ENCODE measurements at regions not wholly inside any gene's neighbourhood (a gene's known extent, or its start where the extent isn't known, plus 50 kb on each side); places are given as distances from the start of the nearest gene placed in this dataset.
A peak's percentile ranks its signal among the peaks of the same experiment; 100 is the strongest.

DNA sequence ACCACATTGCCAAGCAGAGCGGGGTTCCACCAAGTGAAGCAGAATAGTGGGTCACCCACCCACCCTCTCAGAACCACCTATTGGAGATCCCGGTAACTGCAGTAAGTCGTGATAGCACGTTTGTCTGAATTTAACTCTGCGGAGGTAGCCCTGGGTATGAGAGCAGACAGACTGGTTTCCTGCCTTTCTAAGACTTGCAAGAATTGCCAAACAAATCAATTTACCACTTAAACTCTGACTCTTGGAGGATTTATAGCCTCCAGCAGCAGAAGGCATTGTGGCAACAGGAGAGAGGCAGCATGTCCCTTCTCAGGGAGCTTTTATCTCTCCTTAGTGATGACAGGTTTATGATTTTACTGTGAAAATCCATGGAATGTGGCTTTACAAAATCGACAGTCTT is 287.9 kb upstream of the FMN2 start:
- DNase-seq: no peak

GRCh38 chr1:239804266-239804665 is 287.4 kb upstream of the FMN2 start:
- DNase-seq: no peak

DNA sequence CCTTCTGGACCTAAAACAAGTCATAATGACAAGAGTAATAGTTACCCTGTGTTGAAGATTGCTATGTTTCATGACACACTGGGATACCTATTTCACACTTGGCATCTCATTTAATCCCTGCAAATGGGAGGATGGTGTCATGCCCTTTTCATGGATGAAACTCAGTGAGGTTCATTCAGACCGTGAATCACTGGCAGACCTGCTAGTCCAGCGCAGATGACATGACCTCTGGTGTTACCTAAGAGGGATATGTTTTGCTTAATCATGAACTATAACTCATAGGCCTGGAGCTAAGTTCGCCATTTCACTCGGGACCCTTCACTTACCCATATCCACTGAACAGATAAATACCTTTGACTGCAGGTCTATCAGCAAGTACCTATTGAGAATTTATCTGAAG is 286.6 kb upstream of the FMN2 start:
- no peak for DNase-seq

DNA sequence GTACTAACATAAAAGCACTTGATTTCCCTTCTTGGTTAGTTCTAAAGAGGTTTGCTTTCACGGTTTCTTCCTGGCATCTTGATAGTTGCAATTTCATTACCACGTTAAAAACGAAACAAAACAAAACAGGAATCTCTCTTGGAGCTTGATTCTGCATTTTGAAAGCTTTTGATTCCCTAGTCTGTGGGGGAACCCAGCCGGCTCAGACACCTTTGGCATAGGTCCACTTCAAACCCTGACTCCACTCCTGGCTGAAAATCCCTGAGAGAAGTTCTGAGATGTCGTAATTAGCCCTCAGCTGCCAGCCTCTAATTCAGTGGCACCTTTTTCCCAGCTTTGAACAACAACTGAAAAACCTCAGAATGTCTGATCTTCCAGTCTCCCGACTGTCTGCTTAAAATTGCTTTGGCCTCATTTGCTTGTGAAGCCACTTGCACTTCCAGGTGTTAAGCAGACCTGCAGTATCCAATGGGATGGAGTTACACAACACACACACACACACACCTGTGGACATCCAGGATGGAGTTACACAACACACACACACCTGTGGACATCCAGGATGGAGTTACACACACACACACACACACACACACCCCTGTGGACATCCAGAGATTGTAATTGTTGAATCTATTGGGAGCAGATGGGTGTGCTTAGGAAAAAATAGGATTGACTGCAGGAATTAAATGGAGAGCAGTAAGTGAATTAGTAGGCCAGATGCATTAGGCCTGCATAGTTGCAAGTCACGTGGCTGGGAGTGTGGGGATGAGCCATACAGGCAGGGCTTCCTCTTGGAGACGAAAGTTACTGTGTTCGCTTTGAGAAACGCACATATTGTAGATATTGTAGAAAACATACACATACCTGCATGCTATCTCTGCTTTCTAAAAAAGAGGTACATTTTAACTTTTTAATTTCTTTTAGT is 285.6 kb upstream of the FMN2 start:
- DNase-seq: no peak

DNA sequence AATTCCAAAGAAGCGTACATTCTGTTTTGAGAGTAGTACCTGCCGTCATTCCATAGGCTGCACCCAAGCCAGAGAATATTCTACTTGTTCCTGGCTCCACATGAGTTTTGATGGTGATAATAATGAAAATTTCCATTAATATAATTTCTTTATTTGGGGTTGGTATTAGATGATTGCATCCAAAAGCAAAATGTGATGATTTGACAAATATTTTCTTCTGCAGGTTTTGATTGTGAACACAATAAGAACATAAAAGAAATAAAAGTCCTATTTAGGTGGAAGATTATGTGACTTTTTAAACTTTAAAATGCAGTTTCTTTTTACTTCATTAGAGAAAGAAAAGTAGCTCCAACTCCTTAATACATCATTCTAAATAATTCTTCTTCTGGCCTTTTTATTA is 284.8 kb upstream of the FMN2 start:
- DNase-seq: no peak

GRCh38 chr1:239807361-239807760 is 284.3 kb upstream of the FMN2 start:
- DNase-seq: no peak

- DNase-seq: no peak
Measured at GRCh38 chr1:239810061-239810481, 281.6 kb upstream of the FMN2 start.

- peak in 1 of 2 donors; percentile 4 for DNase-seq
Measured at GRCh38 chr1:239811211-239811885, 280.3 kb upstream of the FMN2 start.

GRCh38 chr1:239812580-239812979 is 279.1 kb upstream of the FMN2 start:
- DNase-seq: no peak

DNA sequence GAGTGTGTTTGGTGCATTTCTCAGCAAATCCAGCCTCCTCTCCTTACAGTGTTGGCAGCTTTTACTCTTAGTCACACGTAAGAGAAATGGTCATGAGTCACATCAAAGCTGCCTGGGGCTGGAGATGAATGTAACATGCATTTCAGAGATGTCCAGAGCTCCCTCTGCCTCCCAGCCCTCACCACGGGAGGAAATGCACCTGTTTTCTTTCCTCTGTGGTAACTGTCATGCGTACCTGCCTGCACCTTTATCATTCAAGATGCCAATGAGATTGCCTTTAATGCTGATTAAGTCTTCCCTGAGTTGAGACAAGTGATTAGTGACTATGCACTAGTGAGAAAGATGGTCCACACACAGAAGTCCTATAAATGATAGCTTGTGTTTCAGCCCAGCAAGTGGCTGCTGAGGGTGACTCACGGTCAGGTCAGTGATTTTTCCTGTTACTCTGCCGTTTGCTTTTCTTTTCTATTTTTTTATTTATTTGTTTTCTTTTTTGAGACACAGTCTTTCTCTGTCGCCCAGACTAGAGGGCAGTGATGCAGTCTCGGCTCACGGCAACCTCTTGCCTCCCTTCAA is 277.3 kb upstream of the FMN2 start:
- no peak for DNase-seq

GRCh38 chr1:239815074-239815473 is 276.6 kb upstream of the FMN2 start:
- no peak for DNase-seq

GRCh38 chr1:239816081-239816782 is 275.5 kb upstream of the FMN2 start:
- peak in 1 of 2 donors; percentile 19 for DNase-seq

GRCh38 chr1:239817276-239817675 is 274.4 kb upstream of the FMN2 start:
- no peak for DNase-seq

DNA sequence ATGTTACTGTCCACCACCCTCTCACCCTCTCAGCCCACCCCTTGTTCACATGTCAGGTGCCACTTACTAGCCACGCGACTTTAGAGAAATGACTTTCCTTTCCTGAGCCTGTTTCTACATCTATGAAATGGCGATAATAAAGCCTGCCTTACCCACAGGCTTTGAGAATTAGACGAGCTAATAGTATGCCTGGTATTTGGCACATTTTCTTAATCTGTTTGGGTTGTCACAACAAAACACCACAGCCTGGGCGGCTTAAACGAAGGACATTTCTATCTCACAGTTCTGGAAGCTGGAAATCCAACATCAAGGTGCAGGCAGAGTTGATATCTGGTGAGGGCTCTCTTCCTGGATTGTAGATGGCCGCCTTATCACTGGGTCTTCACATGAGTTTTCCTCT is 273.9 kb upstream of the FMN2 start:
- no peak for DNase-seq

DNA sequence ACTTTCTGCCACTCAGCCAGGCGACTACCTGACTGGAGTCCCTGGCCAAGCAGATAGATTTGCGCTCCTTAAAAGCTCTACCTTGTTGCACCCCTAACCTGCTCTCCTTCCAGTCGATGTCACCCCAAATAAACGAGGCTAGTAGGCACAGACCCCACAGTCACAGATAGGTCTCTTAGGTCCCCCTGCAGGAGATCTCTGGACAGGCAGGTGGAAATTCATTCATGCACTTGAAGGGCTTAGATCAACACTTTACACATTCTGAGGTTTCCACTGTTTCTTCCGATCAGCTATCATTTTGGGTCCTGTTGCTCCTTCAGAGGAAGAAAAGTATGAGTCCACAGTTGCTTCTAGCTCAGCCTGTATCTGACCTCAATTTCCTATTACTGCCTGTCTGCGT is 272.6 kb upstream of the FMN2 start:
- DNase-seq: peak in 1 of 2 donors; percentile 20

DNA sequence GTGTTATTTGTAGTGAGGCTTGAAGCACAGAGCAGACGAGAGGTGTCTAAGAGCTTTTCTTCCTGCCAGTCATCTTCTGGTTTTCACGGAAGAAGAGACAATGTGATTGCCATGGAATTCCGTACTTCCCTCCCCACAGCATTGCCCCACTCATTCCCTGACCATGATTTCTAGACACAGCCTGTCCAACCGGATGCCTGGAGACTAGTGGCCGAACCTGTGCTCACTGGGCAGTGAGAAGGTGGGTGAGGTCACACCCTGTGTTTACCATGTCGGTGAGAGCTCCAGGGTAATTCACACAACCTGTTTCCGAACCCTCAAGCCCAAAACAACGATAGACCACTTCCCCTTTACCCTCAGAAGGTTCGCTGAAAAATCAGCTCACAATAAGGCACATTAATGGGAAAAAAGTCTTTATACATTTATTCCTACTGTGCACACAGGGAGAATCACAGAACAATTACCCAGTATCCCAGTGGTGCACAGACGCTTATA is 271.9 kb upstream of the FMN2 start:
- DNase-seq: no peak

GRCh38 chr1:239823852-239824251 is 267.8 kb upstream of the FMN2 start:
- no peak for DNase-seq

DNA sequence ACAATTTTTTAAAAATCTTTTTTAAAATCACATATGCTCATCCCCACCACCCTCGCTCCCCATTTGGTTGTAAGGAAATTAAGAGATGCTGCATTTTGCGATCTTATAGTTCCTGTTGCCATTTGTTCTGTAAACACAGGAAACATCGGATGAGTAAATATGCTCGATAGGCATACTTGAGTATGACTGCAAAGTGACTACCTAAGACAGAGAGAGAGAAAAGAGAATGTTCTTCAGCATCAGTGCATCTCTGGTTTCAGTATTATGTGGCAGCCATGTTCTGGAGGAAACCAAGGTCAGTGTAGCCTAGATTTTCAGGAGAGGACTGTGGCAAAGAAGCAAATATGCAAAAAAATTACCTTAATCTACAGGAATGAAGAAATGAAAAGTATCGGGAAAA is 265.5 kb upstream of the FMN2 start:
- DNase-seq: no peak

DNA sequence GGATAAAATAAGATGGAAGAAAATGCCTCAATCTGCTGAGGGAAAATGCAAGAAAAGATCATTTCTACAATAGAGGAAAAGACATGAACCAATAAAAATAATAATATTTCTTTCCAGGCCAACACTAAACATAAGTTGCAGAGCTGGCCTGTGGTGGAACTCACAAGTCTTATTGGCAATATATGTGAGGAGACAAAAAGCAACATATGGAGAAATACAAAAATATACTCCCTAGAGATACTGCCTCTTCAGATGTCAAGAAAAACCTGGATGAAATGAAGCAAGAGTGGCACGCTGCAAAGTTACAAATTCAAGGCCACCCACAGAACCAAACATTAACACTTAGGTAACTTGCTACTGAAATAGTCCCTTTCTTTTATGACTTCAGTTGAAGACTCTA is 264.9 kb upstream of the FMN2 start:
- DNase-seq: no peak

- no peak for DNase-seq
Measured at GRCh38 chr1:239829535-239829934, 262.1 kb upstream of the FMN2 start.

DNA sequence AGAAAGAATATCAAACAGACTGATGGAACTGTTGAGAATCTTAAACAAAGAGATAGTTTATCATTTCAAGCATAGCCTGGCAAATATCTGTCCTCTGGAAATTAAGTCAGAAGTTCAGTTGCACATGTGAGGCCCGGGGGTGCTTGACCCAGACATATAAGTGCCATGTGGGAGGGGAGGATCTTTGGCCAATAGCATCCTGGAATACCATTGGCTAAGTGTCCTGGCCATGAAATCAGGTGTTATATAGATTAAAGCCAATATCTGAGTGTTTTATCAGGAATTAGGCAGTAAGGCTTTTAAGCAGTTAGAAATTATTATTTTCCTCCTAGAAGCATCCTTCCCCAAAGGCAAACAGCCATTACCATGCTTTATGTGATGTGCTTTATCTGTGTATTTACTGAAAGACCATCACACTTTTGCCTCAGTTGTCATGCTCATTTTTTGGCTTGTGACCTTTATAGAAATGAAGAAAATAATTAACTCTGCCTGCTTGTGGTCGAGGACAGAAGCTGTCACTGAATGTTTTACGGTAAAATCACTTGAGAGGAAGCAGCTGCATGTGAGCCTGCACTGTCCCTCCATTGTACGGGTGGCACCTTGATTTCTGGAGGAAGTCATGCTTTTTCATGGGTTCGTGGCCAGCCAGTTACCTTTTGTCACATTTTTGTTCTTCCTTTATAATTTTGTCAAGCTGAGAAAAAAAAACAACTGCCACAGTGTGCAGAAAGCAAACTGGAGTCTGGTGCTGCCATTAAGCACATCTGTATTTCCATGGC is 259.9 kb upstream of the FMN2 start:
- DNase-seq: no peak

DNA sequence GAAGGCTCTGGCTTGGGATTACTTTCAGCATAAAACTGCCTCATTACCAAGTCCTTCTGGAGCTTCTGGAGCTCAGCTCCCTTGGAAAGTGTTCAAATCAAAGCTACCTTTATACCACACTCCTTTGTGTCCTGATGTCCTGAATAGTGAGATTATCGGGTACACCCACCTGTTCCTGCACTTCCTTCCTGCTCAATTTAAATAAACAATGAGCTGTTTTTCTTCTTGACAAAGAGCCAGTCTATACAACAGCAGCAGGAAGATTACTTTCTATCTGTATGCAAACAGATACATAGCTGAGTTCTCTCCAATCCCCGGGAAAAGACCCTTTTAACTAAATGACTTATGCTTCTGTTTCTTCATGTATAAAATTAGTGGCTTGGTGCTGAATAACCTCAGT is 258.0 kb upstream of the FMN2 start:
- DNase-seq: no peak

All from CD4-positive, alpha-beta T cell treated with Interleukin-1 beta for 1 hour (primary cell).